GM19043 (cell line): ENCODE measurements at regions not wholly inside any gene's neighbourhood (a gene's known extent, or its start where the extent isn't known, plus 50 kb on each side); places are given as distances from the start of the nearest gene placed in this dataset.

ENCODE experiments used
- ATAC-seq: cut with Tn5 transposase; IDR thresholded peaks from one replicate; pipeline ENCODE4 v1.9.1; 2021; ENCODE audit warnings: low read depth; ENCODE audit not compliant: unreplicated experiment

- no peak for ATAC-seq
Measured at GRCh38 chr13:84563611-84564010, 681.3 kb upstream of the SLITRK1 start.

DNA sequence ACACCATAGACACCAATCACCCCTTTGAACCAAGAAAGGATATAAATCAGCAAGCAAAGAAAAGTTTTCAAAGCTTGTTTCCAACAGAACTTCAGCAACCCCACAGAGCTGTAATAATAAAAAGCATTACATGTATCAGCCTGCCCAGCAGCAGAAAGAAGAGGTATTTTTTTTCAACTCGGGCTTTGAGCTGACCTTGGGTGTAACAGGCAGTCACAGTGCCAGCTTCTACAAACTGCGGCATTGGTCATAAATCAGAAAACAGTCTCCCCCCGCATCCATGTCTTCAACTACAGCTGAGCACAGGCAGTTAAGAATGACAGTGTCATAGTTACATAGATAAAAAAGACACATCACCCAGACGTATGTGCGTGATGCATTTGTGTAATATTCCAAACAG lies 671.0 kb upstream of the SLITRK1 start:
- ATAC-seq: no peak

DNA sequence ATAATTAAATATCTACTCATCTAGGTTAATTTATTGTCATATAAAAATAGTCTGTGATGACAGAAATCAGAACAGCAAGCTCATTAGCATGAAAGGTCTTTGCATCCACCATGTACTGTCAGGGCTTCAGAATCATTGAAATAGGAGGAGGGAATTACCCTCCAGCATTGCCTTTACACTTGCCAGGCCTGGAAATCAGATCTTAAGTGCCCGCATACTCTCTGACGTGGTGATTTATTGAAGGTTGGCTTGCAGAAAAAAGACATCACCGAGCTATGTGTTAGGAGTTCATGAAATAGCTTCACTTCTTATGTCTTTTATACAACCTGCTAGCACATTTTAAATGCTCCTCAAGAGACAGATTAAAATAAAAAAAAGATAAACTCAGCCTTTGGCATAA lies 661.7 kb upstream of the SLITRK1 start:
- ATAC-seq: no peak

DNA sequence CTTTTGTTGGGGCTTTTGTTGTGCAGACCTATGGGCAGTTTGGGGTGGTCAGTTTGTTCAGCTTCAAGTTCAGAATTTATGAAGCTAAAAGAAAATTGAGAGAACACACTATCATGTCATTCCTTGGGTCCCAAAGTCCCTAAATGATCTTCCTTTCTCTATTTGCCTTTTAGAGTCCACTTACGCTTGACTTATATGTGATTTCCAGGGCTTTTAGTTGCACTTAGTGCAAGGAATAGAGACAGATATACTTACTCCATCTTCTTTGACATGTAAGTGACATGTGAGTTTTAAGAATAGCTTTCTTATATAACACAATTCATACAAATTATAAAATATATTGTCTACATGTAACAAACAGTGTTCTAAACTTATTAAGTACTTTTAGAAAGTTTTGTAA lies 660.1 kb upstream of the SLITRK1 start:
- ATAC-seq: no peak

DNA sequence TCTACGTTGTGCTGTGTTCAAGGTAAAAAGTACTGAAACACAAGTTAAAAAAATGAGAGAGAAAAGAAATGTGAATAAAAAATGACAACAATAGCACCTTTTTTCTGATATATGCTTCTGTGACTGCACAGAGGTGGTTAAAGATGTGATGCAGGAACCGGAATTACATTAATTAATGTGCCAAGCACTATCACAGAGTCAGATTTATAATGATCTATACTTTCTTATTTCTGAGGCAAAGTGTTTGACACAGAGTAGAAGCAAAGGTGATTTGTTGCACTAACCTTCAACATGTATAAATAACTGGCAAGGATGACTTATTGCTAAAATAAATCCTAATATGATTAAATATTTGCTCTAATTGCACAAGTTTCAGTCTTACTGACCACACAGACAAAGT lies 654.6 kb upstream of the SLITRK1 start:
- ATAC-seq: no peak

GRCh38 chr13:84528408-84529070 lies 646.3 kb upstream of the SLITRK1 start:
- no peak for ATAC-seq

DNA sequence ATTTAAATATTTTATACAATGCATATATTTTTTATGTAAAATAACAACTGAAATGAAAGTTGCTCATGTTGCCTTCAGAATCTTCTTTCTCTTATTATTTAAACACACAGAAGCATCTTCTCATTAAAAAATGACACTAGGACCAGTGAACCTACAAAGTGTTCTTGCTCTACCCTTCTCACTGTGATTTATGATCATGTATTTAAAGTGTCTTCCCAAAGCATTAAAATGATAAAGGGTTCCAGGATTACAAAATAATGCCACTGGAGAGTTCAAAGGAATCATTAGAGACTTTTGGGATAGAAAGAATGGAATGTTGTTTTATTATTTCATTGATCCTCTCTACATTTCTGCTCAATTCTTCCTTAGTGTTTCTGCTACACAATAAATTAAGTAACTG lies 643.6 kb upstream of the SLITRK1 start:
- ATAC-seq: no peak

- no peak for ATAC-seq
Measured at GRCh38 chr13:84524586-84524985, 642.3 kb upstream of the SLITRK1 start.

DNA sequence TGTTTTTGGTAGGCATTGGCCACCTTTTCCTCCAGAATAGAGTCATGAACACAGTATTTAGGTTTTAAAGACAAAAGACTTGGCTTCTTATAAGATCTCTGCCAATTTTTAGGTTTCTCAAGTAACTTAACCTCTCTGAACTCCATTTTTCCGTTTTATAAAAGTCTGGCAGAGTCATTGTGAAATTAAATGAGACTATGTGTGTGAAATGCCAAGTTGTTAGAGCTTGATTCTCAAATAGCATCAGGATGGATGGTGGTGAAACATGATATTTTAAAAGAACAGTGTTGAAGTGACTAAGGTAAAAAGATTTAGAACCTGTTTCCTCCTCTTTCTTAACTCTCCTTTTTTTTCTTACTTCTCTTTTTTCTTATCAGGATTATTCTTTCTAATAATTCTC lies 617.7 kb upstream of the SLITRK1 start:
- no peak for ATAC-seq

- no peak for ATAC-seq
Measured at GRCh38 chr13:84497613-84498012, 615.3 kb upstream of the SLITRK1 start.

DNA sequence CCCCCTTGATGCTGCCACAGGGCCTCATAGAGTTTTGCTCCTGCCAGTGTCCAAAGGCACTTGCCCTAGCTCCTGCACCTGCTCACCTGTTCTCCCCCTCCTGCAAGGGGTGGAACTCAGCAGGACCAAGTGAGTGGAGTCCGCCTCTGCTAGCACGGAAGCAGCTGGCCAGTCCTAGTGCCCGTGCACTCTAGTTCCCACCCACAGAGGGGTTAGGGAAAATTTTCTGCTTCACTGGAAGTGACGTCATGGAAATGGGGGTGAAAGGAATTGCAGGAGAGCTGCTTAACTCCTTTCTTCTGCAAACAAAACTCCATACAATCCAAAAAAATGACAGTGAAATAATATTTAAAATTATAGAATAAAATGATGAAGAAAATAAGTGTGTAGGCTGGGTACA lies 609.7 kb upstream of the SLITRK1 start:
- no peak for ATAC-seq

GRCh38 chr13:84487752-84488151 lies 605.5 kb upstream of the SLITRK1 start:
- ATAC-seq: no peak

DNA sequence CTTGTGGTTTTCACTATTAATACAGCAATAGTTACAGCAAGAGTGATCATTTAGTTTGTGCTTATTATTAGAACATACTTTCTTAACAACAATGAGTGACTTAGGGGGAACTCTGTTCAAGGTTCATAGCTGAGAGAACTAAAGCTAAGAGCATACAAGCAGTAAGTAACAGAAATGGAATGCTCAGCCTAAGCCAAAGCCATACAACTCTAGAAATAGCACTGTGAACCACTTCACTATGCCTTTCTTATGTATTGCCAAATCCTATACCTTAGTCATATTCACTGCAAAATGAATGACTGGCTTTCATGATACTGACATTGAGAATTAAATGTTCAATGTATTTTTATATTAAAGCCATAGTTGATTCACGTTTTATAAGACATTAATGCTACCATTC lies 599.7 kb upstream of the SLITRK1 start:
- ATAC-seq: no peak

DNA sequence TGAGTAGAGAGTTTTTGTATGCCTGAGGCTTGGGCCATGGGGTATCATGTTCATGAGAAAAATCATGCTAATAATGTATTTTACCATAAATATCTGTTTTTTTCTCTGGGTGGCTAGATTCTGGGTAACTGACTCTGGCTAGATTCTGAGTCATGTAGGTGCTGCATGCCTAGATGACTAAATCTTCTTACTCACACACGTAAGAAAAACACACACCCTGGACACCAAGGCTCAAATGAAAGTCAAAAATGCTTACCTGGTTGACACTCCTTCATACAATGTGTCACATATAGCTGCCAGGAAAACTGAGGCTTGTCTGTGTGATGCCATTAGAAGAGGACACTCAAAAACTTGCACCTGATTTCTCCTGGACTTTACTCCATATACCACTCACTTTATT lies 597.4 kb upstream of the SLITRK1 start:
- ATAC-seq: no peak

DNA sequence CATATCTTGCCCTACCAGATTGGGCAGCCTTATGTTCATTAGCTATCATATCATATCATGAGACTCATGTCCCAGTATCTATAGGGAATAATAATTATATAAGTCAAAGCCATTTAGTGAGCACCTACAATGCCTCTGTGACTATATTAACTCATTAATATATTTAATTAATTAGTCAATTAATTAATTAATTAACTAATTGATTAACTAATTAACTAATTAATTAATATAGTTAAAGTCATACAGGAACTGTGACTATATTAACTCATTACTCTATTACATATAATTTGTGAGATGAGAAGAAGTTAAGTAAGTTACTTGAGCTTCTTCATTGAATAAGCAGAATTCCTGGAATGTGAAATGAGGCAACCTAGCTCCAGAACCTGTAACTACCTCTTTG lies 588.3 kb upstream of the SLITRK1 start:
- ATAC-seq: no peak

- no peak for ATAC-seq
Measured at GRCh38 chr13:84466461-84466860, 584.2 kb upstream of the SLITRK1 start.

GRCh38 chr13:84460989-84461388 lies 578.7 kb upstream of the SLITRK1 start:
- ATAC-seq: no peak

DNA sequence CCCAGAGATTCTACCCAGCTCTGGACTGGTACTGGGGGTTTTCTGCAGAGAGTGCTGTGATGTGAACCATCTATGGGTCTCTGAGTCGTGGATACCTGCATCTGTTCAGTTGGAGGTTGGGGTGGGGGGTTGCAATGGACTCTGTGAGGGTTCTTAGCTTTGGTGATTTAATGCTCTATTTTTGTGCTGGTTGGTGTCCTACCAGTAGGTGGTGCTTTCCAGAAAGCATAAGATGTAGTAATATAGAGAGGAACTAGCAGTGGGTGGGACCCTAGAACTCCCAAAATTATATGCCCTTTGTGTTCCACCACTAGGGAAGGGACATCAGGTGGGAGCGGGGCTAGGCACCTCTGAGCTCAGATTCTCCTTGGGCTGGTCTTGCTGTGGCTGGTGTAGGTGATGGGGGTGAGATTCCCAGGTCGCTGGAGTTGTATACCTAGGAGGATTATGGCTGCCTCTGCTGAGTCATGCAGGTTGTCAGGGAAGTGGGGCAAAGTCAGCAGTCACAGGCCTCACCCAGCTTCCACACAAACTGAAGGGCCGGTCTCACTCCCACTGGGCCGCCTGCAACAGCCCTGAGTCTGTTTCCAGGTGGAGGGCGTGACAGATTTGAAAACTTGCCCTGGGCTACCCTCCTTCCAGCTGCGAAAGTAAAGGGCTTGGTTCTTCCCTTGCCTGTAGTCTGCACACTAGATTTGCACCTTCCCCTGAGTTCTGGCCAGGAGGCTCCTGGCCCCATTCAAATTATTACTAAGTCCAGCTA lies 573.0 kb upstream of the SLITRK1 start:
- ATAC-seq: no peak

GRCh38 chr13:84447640-84447978 lies 565.3 kb upstream of the SLITRK1 start:
- ATAC-seq: no peak

DNA sequence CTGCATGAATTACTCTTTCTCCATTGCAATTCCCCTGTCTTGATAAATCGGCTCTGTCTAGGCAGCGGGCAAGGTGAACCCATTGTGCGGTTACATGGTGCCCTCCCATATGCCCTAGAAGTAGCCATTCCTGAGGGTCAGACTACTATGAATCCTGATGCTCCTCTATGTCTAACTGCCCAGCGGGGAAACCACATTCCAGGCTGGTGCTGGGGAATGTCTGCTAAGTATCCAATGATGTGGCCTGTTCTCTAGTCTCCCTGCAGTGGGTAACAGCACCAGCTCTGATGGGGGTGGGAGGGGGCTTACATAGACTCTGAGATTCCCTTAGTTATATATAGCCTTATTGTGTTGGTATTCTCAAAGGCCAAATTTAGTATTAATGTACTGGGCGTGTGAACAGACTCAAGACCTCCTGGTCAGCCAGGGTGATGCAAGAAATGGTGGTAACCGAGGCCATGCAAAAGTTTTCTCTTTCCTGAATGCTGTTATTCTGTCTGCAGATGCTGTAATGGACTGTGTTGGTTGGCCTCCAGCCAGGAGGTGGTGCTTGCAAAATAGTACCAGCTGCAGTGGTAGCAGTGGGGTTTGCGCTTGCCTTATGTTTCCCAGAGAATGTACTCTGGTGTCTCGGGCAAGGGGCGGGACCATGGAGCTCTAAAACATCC lies 564.8 kb upstream of the SLITRK1 start:
- no peak for ATAC-seq

GRCh38 chr13:84445776-84446175 lies 563.5 kb upstream of the SLITRK1 start:
- ATAC-seq: no peak

- no peak for ATAC-seq
Measured at GRCh38 chr13:84443463-84443862, 561.2 kb upstream of the SLITRK1 start.
